ENCODE measurements at regions not wholly inside any gene's neighbourhood (a gene's known extent, or its start where the extent isn't known, plus 50 kb on each side); places are given as distances from the start of the nearest gene placed in this dataset.

DNA sequence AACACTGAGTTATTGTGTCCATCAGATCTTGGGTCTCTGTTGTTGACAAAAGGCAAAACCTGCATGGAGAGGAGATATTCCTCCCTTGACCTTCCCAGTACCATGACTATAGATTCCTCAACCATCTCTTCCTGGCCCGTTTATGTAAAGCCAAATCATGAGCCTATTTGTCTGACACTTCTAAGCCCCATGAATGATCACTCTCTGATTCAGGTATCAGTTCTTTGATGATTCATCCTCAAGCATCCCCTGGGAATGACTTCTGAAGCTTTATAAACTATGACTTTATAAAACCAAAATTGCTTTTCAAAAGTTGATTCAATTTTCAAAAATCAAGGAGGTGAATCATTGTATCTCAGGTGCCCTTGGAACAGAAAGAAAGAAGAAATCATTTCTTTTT, 78.7 kb upstream of the LOC128125822 start:
- H3K9me3 ChIP-seq (ENCODE audit: control insufficient read depth in 4 of 4, insufficient read depth in 3 of 4, low read length in 3 of 4), result no peaks in the 10 kb centered on the region
- no peak overlapping the region for H3K27ac ChIP-seq (ENCODE audit: low read depth in 1 of 2, low read length in 1 of 2)
- no peaks in the 10 kb centered on the region for H3K27me3 ChIP-seq (ENCODE audit: control insufficient read depth in 3 of 3, insufficient read depth in 3 of 3, low read length in 2 of 3)
- ATAC-seq (ENCODE audit: insufficient read depth, low FRiP score), result no peak
- DNase-seq, result no peak
- 36 to 61% methylated on average over 1 of the region's 1 CpG for WGBS, 2 donors
- no peaks in the 10 kb centered on the region for H3K36me3 ChIP-seq (ENCODE audit: control insufficient read depth in 4 of 4, insufficient read depth in 4 of 4, low read length in 4 of 4)
- no peaks in the 10 kb centered on the region for H3K4me1 ChIP-seq (ENCODE audit: control insufficient read depth in 5 of 5, insufficient read depth in 5 of 5, low read length in 5 of 5)
- TF ChIP-seq, protein P1, sequence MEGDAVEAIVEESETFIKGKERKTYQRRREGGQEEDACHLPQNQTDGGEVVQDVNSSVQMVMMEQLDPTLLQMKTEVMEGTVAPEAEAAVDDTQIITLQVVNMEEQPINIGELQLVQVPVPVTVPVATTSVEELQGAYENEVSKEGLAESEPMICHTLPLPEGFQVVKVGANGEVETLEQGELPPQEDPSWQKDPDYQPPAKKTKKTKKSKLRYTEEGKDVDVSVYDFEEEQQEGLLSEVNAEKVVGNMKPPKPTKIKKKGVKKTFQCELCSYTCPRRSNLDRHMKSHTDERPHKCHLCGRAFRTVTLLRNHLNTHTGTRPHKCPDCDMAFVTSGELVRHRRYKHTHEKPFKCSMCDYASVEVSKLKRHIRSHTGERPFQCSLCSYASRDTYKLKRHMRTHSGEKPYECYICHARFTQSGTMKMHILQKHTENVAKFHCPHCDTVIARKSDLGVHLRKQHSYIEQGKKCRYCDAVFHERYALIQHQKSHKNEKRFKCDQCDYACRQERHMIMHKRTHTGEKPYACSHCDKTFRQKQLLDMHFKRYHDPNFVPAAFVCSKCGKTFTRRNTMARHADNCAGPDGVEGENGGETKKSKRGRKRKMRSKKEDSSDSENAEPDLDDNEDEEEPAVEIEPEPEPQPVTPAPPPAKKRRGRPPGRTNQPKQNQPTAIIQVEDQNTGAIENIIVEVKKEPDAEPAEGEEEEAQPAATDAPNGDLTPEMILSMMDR (IDR thresholded peaks at IDR 0.05; ENCODE audit: control extremely low read depth, extremely low read depth), result no peak
- H3K4me3 ChIP-seq, result no peak overlapping the region
- no peak overlapping the region for H3K9ac ChIP-seq (ENCODE audit: insufficient read depth in 1 of 2, low read length in 2 of 2)

DNA sequence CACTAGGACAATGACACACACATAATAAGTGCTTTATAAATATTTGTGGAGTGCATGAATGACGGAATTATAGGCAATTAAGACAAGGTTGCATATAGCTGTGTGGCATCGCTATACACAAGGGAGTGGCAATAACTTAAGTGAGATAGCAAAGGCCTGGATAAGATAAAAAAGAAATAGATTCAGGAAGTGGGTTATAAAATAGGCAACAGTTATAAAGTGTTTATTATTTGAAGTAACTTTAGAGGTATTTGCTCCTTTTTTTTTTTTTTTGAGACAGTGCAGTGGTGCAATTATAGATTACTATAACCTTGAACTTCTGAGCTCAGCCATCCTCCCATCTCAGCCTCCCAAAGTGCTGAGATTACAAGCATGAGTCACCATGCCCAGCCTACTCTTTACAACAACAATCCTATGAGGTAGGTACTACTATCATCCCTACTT, 75.9 kb upstream of the LOC128125822 start:
- H3K9ac ChIP-seq (ENCODE audit: insufficient read depth in 1 of 2, low read length in 2 of 2), result no peak overlapping the region
- H3K4me1 ChIP-seq (ENCODE audit: control insufficient read depth in 5 of 5, insufficient read depth in 5 of 5, low read length in 5 of 5), result no peaks in the 10 kb centered on the region
- no peaks in the 10 kb centered on the region for H3K9me3 ChIP-seq (ENCODE audit: control insufficient read depth in 4 of 4, insufficient read depth in 3 of 4, low read length in 3 of 4)
- no peak overlapping the region for H3K27ac ChIP-seq (ENCODE audit: low read depth in 1 of 2, low read length in 1 of 2)
- H3K4me3 ChIP-seq, result no peak overlapping the region
- ATAC-seq (ENCODE audit: insufficient read depth, low FRiP score), result no peak
- DNase-seq, result no peak
- 74 to 85% methylated on average over 2 of the region's 2 CpGs for WGBS, 2 donors
- no peaks in the 10 kb centered on the region for H3K27me3 ChIP-seq (ENCODE audit: control insufficient read depth in 3 of 3, insufficient read depth in 3 of 3, low read length in 2 of 3)
- TF ChIP-seq, protein P1 (IDR thresholded peaks at IDR 0.05; ENCODE audit: control extremely low read depth, extremely low read depth), result no peak
- H3K36me3 ChIP-seq (ENCODE audit: control insufficient read depth in 4 of 4, insufficient read depth in 4 of 4, low read length in 4 of 4), result no peaks in the 10 kb centered on the region

DNA sequence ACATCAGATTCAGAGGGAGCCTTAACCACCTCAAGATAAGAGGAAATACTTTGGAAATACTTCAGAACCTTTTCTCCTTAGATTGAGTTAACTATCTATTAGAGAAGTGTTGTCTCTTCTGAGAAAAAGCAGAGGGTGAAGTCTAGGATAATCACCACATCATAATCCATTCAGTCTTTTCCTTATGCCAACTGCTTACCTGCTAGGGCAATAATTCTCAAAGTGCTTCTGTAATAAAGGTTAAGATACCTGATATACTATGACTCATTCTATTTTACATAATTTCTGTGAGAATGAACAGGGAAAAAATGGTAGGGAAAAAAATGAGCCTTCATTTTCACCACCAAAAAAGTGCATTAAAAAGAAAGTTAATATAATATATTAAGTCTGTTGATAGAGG, 70.1 kb upstream of the LOC128125822 start:
- no peak overlapping the region for H3K4me3 ChIP-seq
- no peaks in the 10 kb centered on the region for H3K9me3 ChIP-seq (ENCODE audit: control insufficient read depth in 4 of 4, insufficient read depth in 3 of 4, low read length in 3 of 4)
- H3K9ac ChIP-seq (ENCODE audit: insufficient read depth in 1 of 2, low read length in 2 of 2), result no peak overlapping the region
- ATAC-seq (ENCODE audit: insufficient read depth, low FRiP score), result no peak
- no peak overlapping the region for H3K27ac ChIP-seq (ENCODE audit: low read depth in 1 of 2, low read length in 1 of 2)
- no peaks in the 10 kb centered on the region for H3K36me3 ChIP-seq (ENCODE audit: control insufficient read depth in 4 of 4, insufficient read depth in 4 of 4, low read length in 4 of 4)
- no peaks in the 10 kb centered on the region for H3K27me3 ChIP-seq (ENCODE audit: control insufficient read depth in 3 of 3, insufficient read depth in 3 of 3, low read length in 2 of 3)
- TF ChIP-seq, protein P1 (IDR thresholded peaks at IDR 0.05; ENCODE audit: control extremely low read depth, extremely low read depth), result no peak
- no peak for DNase-seq
- H3K4me1 ChIP-seq (ENCODE audit: control insufficient read depth in 5 of 5, insufficient read depth in 5 of 5, low read length in 5 of 5), result no peaks in the 10 kb centered on the region

DNA sequence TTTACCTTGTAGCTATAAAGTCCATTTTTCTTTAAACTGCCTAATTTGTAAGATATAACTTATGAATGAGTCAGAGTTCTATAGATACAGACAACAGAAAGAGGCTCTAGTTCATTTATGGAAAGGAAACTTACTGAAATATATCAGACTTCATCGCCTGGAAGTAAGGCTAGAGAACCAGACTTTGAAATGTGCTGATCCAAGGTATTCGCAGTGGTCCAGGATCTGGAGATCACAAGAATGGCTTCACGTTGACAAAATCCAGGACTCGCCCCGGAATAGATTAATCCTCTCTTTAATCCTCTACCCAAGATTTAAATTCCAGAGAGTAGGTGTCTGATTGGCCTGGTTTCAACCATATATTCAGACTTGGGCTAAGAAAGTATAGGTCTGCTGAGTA, 69.1 kb upstream of the LOC128125822 start:
- DNase-seq (no peak), ATAC-seq (ENCODE audit: insufficient read depth, low FRiP score) (no peak)
- Histone ChIP-seq H3K9ac (ENCODE audit: insufficient read depth in 1 of 2, low read length in 2 of 2) (no peak overlapping the region), H3K4me3 (no peak overlapping the region), H3K4me1 (ENCODE audit: control insufficient read depth in 5 of 5, insufficient read depth in 5 of 5, low read length in 5 of 5) (no peaks in the 10 kb centered on the region), H3K36me3 (ENCODE audit: control insufficient read depth in 4 of 4, insufficient read depth in 4 of 4, low read length in 4 of 4) (no peaks in the 10 kb centered on the region), H3K27me3 (ENCODE audit: control insufficient read depth in 3 of 3, insufficient read depth in 3 of 3, low read length in 2 of 3) (no peaks in the 10 kb centered on the region), H3K9me3 (ENCODE audit: control insufficient read depth in 4 of 4, insufficient read depth in 3 of 4, low read length in 3 of 4) (no peaks in the 10 kb centered on the region), H3K27ac (ENCODE audit: low read depth in 1 of 2, low read length in 1 of 2) (no peak overlapping the region)
- TF ChIP-seq, protein P1 (IDR thresholded peaks at IDR 0.05; ENCODE audit: control extremely low read depth, extremely low read depth), result no peak
- WGBS, 2 donors, result 91 to 95% methylated on average over 5 of the region's 5 CpGs
